ENCODE measurements at regions not wholly inside any gene's neighbourhood (a gene's known extent, or its start where the extent isn't known, plus 50 kb on each side); places are given as distances from the start of the nearest gene placed in this dataset.

DNA sequence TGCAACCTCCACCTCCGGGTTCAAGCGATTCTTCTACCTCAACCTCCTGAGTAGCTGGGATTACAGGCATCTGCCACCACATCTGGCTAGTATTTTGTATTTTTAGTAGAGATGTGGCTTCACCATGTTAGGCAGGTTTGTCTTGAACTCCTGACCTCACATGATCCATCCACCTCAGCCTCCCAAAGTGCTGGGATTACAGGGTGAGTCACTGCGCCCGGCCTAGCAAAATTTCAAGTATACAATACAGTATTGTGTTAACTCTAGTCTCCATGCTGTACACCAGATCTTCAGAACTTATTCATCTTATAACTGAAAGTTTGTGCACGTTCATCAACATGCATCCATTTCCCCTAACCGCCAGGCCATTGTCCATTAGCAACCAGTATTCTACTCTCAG, 115.1 kb upstream of the MDGA2 start:
- TF ChIP-seq CTCF (IDR thresholded peaks at IDR 0.05) (no peak), POLR2A (IDR thresholded peaks at IDR 0.05) (no peak), POLR2AphosphoS5 (IDR thresholded peaks at IDR 0.05) (no peak), EP300 (IDR thresholded peaks at IDR 0.05; ENCODE audit: low read depth) (no peak)
